TTC549 (cell line): ENCODE measurements at regions not wholly inside any gene's neighbourhood (a gene's known extent, or its start where the extent isn't known, plus 50 kb on each side); places are given as distances from the start of the nearest gene placed in this dataset.
"Not testable (repeated sequence)": the region's sequence is repeated elsewhere in the genome, so short reads cannot be mapped to it uniquely, and the experiment has no call there.

ENCODE experiments used
- FAIRE-seq: peaks from 2 replicates; lab custom pipeline; 2012; peaks lifted over from hg19 to GRCh38; lab: Jason Lieb, UNC

GRCh38 chr7:108627476-108628051 is 57.9 kb downstream of the DNAJB9 start:
- FAIRE-seq: no peak

- FAIRE-seq: no peak
Measured at GRCh38 chr7:108628678-108629077, 59.0 kb downstream of the DNAJB9 start.

- no peak for FAIRE-seq
Measured at GRCh38 chr7:108629651-108630400, 60.2 kb downstream of the DNAJB9 start.

GRCh38 chr7:108634036-108634435 is 64.4 kb downstream of the DNAJB9 start:
- no peak for FAIRE-seq

- no peak for FAIRE-seq
Measured at GRCh38 chr7:108634535-108634934, 64.9 kb downstream of the DNAJB9 start.

GRCh38 chr7:108637049-108637621 is 67.5 kb downstream of the DNAJB9 start:
- no peak for FAIRE-seq

GRCh38 chr7:108642126-108642525 is 72.5 kb downstream of the DNAJB9 start:
- no peak for FAIRE-seq

GRCh38 chr7:108643136-108643535 is 73.5 kb downstream of the DNAJB9 start:
- no peak for FAIRE-seq

- FAIRE-seq: no peak
Measured at GRCh38 chr7:108648989-108649388, 79.3 kb downstream of the DNAJB9 start.

GRCh38 chr7:108650467-108650866 is 80.8 kb downstream of the DNAJB9 start:
- FAIRE-seq: no peak

GRCh38 chr7:108652886-108653285 is 83.2 kb downstream of the DNAJB9 start:
- no peak for FAIRE-seq

GRCh38 chr7:108653526-108653925 is 83.9 kb downstream of the DNAJB9 start:
- FAIRE-seq: no peak

GRCh38 chr7:108657140-108657726 is 87.6 kb downstream of the DNAJB9 start:
- FAIRE-seq: not testable (repeated sequence)

- no peak for FAIRE-seq
Measured at GRCh38 chr7:108659261-108659660, 89.6 kb downstream of the DNAJB9 start.

- no peak for FAIRE-seq
Measured at GRCh38 chr7:108659867-108660266, 90.2 kb downstream of the DNAJB9 start.

GRCh38 chr7:108660465-108660864 is 90.8 kb downstream of the DNAJB9 start:
- no peak for FAIRE-seq

- no peak for FAIRE-seq
Measured at GRCh38 chr7:108662783-108663362, 93.2 kb downstream of the DNAJB9 start.

- no peak for FAIRE-seq
Measured at GRCh38 chr7:108663701-108664100, 94.0 kb downstream of the DNAJB9 start.

GRCh38 chr7:108667216-108667615 is 97.5 kb downstream of the DNAJB9 start:
- no peak for FAIRE-seq

- FAIRE-seq: no peak
Measured at GRCh38 chr7:108669958-108670357, 100.3 kb downstream of the DNAJB9 start.

GRCh38 chr7:108673699-108674098 is 104.0 kb downstream of the DNAJB9 start:
- not testable (repeated sequence) for FAIRE-seq

- no peak for FAIRE-seq
Measured at GRCh38 chr7:108684629-108685028, 115.0 kb downstream of the DNAJB9 start.

GRCh38 chr7:108686494-108686893 is 116.8 kb downstream of the DNAJB9 start:
- no peak for FAIRE-seq
